ENCODE measurements at regions not wholly inside any gene's neighbourhood (a gene's known extent, or its start where the extent isn't known, plus 50 kb on each side); places are given as distances from the start of the nearest gene placed in this dataset.

- TF ChIP-seq CTCF (IDR thresholded peaks at IDR 0.05; ENCODE audit: low read depth, low read length, poor library complexity, severe bottlenecking) (no peak), EZH2phosphoT487 (IDR thresholded peaks at IDR 0.05; ENCODE audit: borderline replicate concordance, low read length) (no peak)
These were observed 557.1 kb upstream of the CADM1 start for GRCh38 chr11:116061322-116061721.

Measured in DOHH2 (cell line).